ENCODE measurements at regions not wholly inside any gene's neighbourhood (a gene's known extent, or its start where the extent isn't known, plus 50 kb on each side); places are given as distances from the start of the nearest gene placed in this dataset.
"Not testable (repeated sequence)": the region's sequence is repeated elsewhere in the genome, so short reads cannot be mapped to it uniquely, and the experiment has no call there.

DNA sequence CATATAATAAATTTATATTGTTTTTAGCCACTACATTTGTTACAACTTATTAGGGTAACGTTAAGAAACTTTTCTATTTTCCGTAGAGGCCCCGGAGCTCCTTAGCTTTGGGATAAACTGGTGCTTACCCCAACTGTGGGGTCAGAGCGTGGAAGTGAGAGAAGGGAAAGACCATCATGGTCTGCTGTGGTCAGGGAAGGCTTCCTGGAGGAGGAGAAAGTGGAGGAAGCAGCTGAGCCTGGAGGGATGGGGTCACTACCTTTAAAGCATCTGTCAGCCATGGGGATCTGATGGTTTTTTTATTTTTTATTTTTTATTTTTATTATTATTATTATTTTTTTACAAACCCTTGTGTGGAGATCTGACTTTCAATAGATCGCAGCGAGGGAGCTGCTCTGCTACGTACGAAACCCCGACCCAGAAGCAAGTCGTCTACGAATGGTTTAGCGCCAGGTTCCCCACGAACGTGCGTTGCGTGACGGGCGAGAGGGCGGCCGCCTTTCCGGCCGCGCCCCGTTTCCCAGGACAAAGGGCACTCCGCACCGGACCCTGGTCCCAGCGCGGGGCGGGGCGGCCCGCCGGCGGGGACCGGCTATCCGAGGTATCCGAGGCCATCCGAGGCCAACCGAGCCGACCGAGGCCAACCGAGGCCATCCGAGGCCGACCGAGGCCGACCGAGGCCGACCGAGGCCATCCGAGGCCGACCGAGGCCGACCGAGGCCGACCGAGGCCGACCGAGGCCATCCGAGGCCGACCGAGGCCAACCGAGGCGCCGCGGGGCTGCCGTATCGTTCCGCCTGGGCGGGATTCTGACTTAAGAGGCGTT is 1101.2 kb upstream of the TMEM132C start:
- DNase-seq (ENCODE audit: low read depth in 1 of 2, low spot score in 1 of 2): peak; percentile 75 to 81

DNA sequence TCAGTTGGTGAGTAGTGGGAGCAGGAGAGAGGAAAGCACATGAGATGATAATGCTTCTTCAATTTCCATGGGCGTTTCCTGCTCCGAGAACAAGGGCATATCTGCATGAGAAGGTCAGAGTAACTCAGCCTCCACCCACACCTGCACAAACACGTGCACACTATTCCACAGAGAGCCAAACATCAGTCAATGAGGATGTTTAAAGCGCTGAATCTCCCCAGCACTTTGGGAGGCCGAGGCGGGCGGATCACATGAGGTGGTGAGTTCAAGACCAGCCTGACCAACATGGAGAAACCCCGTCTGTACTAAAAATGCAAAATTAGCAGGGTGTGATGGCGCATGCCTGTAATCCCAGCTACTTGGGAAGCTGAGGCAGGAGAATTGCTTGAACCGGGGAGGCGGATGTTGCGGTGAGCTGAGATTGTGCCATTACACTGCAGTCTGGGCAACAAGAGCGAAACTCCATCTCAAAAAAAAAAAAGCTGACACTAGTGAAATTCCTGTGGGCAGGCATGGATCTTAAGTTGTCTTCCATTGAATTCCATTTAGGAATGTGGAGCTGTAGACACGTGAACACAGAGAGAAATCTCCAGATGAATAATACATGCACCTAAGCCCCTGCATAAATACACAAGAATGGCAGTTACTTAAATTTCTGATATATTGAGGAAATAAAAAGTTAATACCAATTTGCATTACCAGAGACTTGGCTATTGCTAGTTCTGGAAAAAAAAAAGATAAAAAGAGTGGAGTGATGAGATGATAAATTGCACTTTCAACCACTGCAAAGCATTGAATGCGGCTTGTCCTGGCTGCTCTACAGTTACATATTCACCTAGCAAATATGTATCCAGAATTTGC is 1097.4 kb upstream of the TMEM132C start:
- DNase-seq (ENCODE audit: low read depth in 1 of 2, low spot score in 1 of 2): no peak

DNA sequence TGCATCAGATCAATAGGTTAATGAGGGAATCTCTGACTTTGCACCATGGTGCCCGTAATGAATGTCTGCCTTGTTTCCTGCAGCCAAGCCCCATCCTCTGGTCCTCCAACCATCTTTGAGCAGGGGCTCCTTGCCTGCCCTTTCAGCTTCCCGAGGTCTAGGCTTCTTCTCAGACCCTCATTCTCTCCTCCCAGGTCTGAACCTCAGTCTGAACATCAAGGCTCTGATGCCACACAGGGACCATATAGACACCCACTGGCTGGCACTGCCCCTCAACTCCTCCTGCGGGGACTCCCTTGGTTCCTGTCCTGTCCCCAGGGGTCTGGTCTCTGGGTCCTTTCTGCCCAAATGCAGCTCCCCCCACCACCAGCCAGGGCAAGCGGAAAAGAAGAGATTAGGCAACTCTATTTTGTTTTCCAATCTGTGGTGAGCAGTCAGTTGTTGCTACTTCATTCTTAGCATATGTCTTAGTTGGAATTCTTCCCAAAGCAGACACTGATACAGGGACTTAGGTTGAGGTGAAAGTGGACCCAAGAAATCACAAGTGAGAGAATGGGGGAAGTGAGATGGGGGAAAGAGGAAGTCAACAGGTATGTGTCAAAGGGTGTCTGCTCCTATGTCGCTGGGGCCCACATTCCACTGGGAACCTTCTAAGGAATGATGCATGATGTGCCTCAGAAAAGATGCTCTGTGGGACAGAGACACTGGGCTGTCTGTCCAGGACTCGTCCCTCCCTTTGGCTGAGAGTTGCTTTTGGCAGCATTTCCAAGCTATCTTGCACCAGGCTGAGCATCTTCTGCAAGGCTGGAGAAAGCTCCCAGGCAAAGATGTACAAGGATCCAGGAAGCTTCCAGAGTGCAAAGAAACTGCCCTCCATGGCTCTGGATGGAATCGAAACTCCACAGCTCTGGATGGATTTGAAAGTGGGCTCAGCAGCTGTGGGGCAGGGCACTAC is 1096.5 kb upstream of the TMEM132C start:
- no peak for DNase-seq (ENCODE audit: low read depth in 1 of 2, low spot score in 1 of 2)

DNA sequence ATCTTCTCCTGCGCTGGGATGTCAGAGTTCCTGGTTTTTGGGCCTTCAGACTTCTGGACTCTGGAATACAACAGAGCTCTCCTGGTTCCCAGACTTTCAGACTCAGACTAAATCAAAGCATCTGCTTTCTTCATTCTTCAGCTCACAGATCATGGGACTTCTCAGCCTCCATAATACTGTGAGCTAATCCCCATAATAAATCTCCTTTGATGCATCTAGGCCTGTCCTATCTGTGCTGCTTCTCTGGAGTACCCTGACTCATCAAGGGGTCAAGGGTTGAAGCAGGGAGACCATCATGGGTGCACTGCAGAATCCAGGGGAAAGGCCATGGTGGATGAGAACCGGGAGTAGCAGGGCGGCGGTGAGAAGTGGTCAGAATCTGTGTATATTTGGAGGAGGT is 1094.1 kb upstream of the TMEM132C start:
- DNase-seq (ENCODE audit: low read depth in 1 of 2, low spot score in 1 of 2): no peak

DNA sequence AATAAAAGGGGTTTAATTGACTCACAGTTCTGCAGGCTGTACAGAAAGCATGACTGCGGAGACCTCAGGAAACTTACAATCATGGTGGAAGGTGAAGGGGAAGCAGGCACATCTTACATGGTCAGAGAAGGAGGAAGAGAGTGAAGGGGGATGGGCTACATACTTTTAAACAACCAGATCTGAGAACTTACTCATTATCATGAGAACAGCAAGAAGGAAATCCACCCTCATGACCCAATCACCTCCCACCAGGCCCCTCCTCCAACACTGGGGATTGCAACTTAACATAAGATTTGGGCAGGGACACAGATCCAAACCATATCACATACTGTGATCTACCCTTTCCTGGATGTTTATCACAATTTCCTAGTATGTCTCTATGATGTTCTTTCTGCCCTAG is 1093.0 kb upstream of the TMEM132C start:
- DNase-seq (ENCODE audit: low read depth in 1 of 2, low spot score in 1 of 2): not testable (repeated sequence)

DNA sequence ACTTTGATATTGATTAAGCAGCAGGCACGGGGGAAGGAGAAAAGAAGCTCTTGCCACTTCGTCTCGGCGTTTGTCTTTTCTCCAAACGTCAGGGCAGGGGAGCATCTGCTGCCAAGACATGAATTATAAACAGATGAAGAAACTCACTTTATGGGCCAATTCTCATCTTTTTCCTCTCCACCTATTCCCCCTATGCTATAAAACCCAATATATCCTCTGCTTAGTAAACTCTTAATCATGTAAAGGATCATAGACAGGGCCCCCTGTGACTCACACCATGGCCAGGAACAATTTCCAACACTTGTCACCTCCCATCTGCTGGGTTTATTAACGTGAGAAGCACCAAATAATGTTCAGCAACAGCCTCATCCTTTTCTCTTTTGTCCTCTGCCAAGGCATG is 1092.1 kb upstream of the TMEM132C start:
- DNase-seq (ENCODE audit: low read depth in 1 of 2, low spot score in 1 of 2): no peak

DNA sequence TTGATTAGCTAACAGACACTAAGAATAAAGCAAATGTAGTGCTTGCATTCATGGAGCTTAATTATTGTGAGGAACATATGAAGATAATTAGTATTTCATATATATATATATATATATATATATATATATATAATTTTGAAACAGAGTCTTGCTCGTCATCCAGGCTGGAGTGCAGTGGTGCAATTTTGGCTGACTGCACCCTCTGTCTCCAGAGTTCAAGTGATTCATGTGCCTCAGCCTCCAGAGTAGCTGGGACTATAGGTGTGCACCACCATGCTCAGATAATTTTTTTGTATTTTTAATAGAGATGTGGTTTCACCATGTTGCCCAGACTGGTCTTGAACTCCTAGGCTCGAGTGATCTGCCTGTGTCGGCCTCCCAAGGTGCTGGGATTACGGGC is 1091.6 kb upstream of the TMEM132C start:
- DNase-seq (ENCODE audit: low read depth in 1 of 2, low spot score in 1 of 2): no peak

DNA sequence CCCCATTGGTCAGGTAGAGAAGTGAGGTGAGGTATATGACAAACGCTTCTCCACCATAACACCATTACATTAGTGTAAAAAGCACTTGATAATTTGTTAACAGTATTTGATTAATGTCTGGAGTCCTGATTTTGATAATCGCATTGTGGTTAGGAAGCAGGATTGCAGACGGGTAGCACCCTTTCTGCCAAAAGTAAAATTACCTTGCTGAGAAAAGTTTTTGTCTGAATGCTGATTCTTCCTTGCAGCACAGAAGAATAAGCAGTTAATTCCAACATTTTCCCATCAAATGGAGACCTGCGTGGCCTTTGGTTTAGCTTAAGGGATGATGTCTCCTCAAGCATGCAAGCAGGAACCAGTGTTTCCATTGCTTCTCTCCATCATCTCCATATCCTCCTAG is 1090.2 kb upstream of the TMEM132C start:
- DNase-seq (ENCODE audit: low read depth in 1 of 2, low spot score in 1 of 2): no peak

DNA sequence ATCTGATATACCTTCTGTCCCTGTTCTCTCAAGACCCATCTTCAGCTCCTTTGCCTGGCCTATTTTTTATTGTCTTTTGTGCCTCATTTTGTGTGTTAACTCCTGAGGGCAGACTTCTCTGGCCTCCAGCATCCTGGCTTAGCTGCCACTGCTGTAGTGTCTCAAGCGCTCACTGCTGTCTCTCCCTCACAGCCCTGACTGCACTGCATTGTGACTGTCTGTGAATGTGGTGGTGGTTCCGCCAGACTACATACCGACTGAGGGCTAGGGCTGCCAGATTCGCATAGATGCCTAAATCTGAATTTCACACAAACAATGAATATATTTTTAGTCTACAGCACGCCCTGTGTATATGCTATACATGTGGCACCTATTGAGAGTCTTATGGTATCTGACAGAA is 1088.9 kb upstream of the TMEM132C start:
- no peak for DNase-seq (ENCODE audit: low read depth in 1 of 2, low spot score in 1 of 2)

DNA sequence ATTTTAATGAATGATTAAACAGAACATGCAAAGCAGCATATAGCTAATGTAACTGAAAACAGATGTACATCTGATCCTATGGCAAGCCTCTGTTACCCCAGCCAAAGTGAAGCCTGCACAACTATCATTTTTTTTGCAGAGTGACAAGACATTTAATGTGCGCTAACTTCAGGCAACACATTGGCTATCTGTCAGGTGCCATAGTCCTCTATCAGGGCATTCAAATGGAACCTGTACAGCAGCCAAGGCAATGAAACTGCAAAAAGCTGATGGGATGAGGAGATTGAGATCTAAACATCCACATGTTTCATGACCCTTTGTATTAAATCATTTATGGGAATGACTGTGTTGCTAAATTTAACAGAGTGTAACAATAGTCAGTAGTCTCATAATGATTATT is 1088.5 kb upstream of the TMEM132C start:
- DNase-seq (ENCODE audit: low read depth in 1 of 2, low spot score in 1 of 2): no peak

DNA sequence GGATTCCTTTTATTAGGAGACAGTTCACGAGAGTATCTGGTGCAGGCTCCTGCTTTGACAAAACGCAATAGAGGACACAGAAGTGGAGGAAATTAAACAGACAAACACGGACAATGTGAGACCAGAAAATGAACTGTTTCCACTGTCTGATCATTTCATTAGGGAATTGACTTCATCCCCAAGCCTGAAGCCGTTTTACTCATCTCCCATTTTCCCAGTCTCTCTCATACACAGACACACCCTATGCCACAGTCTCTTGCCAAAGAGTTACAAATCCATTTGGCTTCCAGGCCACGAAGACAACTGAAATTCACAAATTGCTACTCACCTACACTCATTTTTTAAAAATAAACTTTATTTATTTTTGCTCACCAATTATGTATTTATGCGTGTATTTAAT is 1087.8 kb upstream of the TMEM132C start:
- no peak for DNase-seq (ENCODE audit: low read depth in 1 of 2, low spot score in 1 of 2)

DNA sequence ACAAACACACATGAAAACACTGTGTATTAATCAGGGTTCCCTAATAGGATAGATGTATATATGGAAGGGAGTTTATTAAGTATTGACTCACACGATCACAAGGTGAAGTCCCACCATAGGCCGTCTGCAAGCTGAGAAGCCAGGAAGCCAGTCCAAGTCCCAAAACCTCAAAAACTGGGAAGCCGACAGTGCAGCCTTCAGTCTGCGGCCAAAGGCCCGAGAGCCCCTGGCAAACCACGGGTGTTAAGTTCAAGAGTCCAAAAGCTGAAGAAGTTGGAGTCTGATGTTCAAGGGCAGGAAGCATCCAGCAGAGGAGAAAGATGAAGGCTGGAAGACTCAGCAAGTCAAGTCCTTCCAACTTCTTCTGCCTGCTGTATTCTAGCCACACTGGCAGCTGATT is 1085.0 kb upstream of the TMEM132C start:
- no peak for DNase-seq (ENCODE audit: low read depth in 1 of 2, low spot score in 1 of 2)

DNA sequence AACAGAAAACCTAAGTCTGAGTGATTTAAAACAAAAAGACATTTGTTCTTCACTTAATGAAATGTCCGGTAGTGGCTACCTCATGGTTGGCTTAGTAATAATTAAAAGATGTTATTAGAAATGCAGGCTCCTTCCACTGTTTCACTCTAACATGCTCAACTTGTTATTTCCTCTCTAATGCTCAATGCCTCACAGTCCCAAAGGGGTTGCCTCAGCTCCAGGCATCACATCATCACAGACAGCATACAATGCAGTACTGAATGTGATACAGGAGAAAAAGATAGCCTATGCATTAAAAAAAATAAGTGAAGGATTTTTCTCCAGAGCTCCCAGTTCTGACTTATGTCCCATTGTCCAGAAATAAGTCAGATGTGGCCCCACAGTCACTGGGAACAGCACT is 1077.0 kb upstream of the TMEM132C start:
- DNase-seq (ENCODE audit: low read depth in 1 of 2, low spot score in 1 of 2): no peak

DNA sequence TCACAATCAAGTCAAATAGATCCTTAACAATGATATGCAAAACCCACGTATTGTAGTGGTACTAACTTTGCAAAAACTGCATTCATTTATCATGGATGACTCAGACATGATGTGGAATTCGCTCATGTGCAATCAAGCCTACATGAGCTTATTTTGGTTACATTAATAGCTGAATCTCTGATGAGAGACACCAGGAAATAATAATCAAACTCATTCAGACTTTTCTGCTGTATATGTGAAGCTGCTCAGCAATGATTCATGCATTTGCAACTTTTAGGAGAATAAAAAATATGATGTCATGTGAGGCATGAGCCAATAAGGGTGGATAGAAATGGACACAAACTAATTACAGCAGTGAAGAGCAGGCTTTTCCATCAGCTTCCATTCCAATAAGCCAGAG is 1075.8 kb upstream of the TMEM132C start:
- no peak for DNase-seq (ENCODE audit: low read depth in 1 of 2, low spot score in 1 of 2)

DNA sequence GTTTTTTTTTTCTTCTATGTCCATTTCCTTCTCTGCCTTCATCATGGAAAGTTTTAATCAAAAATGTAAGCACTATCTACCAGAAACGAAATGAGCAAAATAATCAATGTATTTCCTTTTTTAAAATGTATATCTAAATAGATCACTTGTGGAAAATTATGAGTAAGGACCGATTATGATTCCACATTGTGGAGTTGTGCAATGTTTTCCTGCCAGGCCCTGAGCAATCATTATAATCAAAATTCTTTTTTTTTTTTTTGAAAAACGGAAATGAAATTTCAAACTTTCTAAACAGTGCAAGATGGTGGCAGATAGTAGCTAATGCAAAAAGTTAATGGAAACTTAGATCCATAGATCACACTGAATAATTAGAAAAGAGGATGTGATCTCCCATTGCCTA is 1074.6 kb upstream of the TMEM132C start:
- DNase-seq (ENCODE audit: low read depth in 1 of 2, low spot score in 1 of 2): no peak

DNA sequence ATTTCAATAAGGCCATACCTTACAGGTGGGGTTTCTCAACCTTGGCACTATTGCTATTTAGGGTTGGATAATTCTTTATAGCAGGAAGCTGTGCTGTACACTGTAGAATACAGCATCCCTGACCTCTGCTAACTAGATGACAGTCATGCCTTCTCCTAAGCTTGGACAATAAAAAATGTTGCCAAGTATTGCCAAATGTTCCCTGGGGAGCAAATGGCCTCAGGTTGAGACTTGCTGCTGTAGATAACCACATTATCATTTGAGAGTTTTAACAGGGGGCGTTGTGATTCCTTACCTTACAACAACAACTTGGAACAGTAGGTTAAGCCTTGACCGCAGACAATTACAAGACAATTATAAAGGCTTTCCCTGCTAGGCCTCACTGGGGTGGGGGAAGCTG is 1073.6 kb upstream of the TMEM132C start:
- DNase-seq (ENCODE audit: low read depth in 1 of 2, low spot score in 1 of 2): no peak

DNA sequence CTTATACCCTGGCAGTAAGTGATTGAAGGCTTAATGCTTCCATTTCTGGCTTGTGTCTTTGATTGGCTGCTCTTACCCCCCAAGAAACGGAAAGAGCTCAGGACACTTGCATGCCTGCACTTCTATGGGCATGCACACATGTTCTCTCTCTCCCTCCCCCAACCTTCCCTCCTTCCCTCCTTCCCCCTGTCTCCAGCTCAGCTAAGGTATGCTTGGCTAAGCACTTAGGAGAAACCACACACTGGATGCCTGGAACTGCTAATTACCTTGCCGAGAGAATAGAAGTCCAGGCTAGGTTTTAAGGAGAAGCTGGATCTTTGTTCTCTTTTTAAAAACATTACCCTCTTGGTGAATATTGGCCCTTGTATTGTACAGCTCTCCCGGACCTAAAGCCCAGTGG is 1072.8 kb upstream of the TMEM132C start:
- no peak for DNase-seq (ENCODE audit: low read depth in 1 of 2, low spot score in 1 of 2)

DNA sequence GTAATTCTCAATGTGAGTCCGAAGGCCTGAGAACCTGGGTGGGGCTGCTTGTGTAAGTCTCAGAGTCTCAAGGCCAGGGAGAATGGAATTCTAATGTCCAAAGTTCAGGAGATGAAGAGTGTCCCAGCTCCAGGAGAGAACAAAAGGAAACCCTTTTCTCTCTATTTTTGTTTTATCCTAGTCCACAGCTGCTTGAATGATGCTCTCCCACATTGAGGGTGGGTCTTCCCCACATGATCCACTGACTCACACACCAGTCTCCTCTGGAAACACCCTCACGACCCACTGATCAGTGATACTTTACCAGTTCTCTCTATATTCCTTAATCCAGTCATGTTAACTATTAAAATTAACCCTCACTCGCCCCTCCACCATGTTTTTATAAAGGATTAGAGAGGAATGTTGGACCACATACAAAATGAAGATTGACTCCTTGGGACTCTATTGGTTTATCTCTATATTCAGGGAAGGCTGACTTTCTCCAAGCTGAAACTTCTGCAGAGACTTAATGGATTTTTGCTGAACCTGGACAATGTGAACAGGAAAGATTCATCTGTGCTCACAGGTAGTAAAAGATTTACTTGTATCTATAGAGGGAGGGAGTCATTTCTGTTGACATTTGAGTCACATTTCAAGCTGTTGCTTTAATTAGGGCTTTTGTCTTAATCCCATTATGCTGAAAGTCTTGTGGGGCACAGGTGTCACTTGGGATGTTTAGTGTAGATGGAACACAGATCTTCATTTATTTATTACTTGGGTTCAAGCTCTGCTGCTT is 1061.0 kb upstream of the TMEM132C start:
- DNase-seq (ENCODE audit: low read depth in 1 of 2, low spot score in 1 of 2): no peak

DNA sequence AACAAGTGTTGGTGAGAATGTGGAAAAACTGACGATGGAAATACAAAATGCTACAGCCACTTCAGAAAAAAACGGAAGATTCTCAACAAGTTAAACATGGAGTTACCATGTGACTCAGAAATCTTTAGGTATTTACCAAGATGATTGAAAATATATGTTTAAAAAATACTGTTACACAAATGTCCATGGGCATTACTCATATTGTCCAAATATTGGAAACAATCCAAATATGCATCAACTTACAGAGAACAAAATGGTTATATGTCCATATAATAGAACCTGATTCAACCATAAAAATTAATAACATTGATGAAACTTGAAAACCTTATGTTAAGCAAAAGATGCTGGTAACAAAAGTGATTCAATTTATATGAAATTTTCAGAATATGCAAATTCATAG is 1057.7 kb upstream of the TMEM132C start:
- DNase-seq (ENCODE audit: low read depth in 1 of 2, low spot score in 1 of 2): no peak

DNA sequence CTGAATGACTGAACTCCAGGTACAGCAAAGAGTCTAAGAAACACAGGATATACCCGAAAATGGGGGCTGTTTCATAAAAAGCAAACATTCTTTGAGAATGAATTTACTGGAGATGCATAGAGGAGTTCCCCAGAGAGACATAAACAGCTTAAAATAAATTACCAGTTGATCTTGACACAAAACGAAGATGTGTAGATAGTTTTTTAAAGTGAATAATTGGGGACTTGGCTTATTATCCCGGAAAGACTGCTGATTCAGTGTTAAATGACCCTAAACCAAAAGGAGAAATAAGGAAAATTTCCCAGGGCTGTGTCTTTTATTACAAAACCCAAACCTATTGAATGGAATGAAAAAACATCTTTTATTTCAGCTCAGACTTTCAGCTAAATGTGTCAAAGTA is 1052.8 kb upstream of the TMEM132C start:
- DNase-seq (ENCODE audit: low read depth in 1 of 2, low spot score in 1 of 2): no peak

DNA sequence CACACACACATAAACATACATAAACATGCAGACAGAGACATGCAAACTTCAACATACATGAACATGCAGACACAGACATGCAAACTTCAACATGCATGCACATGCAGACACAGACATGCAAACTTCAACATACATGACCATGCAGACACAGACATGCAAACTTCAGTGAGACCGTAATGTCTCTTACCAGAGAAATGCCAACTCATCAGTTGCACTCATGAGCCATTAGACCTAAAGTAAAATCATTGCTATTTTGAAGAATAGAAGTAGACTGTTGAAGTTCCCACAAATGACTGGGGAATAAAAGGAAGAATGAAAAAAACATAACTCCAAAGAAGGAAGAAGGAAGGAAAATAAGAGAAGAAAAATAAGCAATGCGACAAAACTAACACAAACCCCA is 1044.0 kb upstream of the TMEM132C start:
- no peak for DNase-seq (ENCODE audit: low read depth in 1 of 2, low spot score in 1 of 2)
